ENCODE measurements at regions not wholly inside any gene's neighbourhood (a gene's known extent, or its start where the extent isn't known, plus 50 kb on each side); places are given as distances from the start of the nearest gene placed in this dataset.
A peak's percentile ranks its signal among the peaks of the same experiment; 100 is the strongest.

GRCh38 chr2:75808793-75809535 is 98.2 kb upstream of the GCFC2 start:
- DNase-seq: peak in 1 of 3 donors; percentile 14

DNA sequence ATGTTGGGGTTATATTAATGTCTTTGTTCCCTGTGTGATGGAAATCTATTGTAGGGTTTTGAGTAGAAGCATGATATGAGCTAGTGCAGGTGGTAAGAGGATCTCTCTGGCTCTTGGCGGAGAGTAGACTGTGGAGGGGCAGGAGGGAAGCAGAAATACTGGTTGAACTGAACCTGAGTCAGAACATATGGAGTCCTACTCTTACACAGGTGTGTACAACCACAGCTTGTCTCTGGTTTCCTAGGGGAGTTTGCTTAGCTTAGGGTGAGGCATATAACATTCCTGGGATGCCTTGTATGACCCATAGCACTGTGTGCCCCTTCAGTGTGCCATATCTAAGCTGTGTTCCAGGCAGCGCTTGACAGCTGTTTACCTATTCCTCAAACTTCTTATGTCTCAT is 97.3 kb upstream of the GCFC2 start:
- no peak for DNase-seq

DNA sequence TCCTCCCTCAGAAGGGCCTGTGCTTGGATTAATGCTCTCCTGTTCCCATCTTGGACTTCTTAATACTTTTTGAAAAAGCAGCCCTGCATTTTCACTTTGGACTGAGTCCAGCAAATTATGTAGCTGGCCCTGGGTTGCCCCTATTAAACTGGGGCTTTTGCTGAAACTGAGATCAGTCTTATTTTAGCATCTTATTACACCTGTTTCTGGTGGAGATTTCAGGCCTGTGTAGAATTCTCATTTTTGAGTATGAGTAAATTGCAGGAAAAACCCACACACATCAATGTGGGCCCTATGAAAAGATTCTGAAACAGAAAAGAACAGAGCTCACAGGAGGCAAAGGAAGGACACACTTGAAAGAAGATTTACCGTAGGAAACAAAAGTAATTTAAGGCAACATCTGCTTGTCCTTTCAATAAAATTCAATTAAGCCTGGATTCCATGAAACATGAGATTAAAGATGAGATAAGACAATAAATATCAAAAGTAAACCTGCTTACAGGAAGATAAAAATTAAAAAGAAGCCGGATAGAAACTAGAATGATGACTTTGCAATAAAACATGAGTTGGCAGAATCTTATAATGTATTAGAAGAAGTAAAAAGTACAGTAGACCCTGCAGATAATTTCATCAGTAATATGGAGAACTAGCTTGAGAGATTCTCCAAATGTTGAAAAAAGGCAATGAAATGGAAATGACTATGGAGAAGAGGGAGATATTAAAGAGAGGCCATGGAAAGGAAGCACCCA is 90.7 kb upstream of the GCFC2 start:
- DNase-seq: no peak

DNA sequence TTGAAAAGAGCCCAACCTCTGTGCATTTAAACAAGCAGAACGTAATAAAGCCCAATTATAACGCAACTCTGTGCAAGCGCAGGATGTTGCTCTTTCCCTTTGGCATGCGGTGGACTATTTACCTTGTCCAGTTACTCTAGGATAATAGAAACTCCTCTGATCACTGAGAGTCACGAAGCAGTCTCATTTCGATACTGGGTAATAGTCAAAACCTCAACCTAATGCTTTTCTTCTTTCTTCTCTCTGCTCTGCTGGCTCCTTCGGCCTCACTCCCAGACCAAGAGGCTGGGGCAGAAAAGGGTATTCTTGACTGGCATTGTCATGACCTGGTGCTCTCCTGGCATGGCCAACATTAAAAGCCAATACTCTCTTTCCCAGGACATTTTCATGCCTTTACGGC is 89.7 kb upstream of the GCFC2 start:
- DNase-seq: no peak

DNA sequence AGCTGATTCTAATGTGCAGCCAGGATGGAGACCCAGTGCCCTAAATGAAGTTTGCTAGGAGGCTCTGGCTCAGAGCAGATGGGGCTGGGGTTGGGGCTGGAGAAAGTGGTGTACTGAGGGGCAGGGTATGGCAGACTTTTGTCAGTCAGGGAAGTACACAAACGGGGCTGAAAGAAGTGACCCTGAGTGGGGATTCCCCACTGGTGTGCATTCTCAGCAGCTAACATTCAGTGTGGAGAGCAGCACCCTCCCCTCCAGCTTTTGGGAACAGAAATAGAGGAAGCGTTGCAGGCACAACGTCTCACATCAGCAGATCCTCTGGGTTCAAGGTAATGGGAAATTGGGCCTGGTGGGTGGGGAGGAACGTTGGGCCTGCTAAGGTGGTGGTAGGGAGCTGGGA is 89.1 kb upstream of the GCFC2 start:
- DNase-seq: no peak

- no peak for DNase-seq
These were observed 87.9 kb upstream of the GCFC2 start for GRCh38 chr2:75798569-75798968.

DNA sequence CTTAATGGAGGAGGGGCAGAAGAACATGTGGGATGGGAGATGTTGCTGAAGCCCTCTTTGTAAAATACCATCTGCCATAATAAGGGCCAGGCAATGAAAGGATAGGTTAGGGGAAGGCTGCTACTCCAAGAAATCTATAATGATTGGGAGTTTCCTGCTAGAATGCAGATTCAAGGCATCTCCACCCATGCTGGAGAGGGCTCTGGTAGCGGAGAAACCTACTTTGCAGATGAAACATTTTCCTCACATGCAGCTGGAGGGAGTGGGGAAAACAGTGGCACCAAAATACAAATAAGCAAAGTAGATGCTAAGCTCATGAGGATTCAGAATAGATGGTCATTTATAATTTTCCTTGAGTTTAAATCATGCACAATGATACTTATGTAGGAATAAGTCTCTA is 82.3 kb upstream of the GCFC2 start:
- DNase-seq: no peak

- no peak for DNase-seq
These were observed 81.4 kb upstream of the GCFC2 start for GRCh38 chr2:75792146-75792545.

DNA sequence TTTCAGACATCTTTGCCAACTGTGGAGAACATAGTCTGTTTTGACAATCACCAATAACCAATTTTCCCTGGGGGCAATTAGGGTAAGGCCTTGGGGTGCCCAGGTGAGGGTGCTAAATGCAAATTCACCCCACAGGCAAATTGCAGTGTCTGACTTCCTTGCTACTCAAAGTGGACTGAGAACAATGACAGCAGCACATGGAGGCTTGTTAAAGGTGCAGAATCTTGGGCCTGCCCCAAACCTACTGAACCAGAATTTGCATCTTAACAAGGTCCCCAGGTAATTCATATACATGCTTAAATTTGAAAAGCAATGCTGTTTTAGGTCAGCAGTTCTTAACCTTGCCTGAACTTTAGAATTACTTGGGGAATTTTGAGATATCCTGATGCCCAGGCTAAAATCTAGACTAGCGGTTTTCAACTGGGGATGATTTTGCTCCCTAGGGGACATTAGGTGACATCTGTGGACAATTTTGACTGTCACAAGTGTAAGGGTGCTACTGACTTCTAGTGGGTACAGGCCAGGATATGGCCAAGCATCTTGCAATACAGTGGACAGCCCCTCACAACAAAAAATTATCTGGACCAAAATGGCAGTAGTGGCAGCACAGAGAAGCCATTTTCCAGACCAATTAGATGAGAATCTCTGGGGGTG is 80.2 kb upstream of the GCFC2 start:
- no peak for DNase-seq

DNA sequence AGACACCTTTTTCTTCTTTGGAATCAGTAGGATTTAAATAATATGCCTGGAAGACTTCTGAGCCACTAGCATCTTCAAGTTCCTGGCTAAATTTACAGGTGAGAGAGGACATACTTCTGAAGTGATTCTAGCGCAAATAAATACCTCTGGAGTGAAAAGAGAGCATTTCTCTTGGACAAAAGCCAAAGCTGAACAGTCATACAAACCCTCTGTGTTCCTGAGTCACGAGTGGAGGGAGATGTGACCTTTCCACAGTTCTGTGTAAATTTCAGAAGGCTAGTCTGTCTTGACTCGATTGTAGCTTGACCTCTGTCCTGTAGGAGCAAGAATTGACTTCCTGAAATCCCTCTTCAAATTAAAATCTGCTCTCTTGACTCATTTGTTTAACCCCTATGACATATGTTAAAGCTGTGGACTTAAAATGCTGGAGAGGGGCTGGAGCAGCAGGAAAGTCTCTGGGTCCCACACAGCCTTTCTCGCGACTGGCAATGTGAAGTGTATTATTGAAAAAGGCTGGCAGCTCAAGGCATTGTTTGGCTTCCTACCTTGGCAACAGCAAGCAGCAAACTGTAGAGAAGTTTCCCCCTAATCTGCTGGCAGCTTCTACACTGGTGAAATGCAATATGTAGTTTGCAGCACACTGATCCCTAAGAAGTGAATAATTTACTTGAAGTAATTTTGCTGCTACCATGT is 79.6 kb upstream of the GCFC2 start:
- no peak for DNase-seq

DNA sequence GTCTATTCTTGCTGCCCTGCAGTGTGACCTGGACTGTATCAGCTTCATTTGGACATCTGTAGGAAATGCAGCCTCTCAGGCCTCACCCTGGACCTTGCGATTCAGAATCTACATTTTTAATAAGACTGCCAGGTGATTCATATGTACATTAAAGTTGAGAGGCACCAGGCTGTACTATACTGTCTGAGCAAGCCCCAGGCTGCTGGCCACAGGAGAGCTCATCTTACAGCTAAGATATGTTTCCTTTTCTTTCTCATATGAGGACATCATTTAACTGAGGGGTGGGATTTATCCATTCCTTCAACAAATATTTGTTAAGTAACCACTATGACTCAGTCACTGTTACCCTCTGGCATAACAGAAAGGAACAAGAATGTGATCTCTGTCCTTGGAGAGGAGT is 78.2 kb upstream of the GCFC2 start:
- no peak for DNase-seq

GRCh38 chr2:75788154-75788553 is 77.4 kb upstream of the GCFC2 start:
- DNase-seq: no peak

DNA sequence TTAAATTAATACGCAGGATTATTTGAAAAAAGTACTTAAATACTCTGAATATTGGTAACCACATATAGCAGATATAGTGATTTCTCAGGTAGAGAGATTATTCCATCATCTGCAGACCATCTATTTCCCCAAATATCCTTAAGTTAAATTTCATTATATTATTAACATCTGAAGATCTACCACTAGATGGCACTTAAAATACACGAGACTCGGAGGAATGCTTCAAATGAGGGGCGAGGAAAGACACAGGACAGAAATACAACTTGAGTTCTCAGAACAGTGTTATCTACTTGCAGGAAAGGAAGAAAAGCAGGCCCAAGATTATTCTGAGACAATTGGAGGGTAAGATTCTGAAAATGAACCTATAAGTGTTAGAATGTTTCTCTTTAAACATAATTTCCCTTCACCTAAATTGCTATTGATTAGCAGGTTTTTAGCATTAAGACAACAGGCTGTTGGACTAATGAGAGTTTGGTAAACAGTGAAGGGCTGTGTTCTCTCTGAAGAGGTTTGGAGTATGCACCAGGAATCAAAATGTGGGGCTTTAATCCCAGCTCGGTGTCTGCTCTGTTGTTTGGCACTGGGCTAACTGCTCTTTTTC is 76.9 kb upstream of the GCFC2 start:
- peak; percentile 24 to 59 (median 25) for DNase-seq

DNA sequence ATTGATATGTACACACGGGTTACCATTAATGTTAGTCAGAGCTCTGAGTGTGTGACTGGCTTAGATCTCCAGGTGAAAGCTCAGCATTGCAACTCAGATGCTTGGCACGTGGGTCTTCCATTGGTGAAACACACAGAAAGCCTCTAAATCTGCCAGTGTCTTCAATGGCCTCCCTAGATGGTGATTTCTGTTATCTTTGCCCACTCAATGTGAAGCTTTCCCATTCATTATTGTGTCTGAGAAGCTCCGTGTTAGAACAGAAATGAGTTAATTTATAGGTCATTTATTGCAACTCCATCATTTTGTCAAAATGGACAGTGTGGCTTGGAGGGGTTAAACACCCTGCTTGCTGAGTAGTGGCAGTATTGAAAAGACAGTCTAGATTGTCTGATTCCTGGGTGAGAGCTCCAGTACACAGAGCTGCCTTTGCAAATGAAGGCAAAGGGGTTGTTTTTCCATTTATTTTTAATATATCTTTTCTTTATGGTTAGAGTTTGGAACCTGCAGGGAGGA is 64.7 kb upstream of the GCFC2 start:
- no peak for DNase-seq

DNA sequence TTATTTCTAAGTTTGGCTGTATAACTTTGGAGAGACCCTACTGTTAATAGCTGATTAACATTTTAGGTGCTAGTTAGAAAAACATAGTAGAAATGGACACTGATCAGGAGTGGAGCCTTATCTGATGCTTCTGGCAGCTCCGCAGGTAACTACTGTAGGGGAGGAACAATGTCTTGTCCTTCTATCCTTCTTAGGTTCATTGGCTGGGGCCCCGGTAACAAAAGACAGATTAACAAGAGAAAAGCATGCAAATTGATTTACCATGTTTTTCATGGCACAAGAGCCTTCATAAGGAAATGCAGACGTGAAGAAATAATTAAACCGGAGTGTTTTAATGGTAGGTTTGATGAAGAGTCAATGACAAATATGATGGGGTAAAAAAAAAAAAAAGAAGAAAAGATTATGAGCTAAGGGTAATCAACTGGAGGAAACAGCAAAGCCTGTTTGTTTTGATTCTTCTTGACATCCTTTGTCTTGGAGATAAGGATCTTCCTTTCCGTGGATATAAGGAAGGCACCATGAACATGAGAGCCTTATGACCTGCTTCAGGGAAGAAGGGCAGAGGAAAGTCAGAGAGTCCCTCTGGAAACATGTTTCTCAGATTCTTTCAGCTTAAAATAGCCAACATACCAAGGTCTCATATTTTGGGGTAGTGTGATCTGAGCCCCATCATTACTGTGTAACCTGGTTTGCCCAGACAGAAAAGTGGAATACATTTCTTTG is 62.4 kb upstream of the GCFC2 start:
- DNase-seq: no peak

- DNase-seq: no peak
These were observed 55.1 kb upstream of the GCFC2 start for GRCh38 chr2:75765798-75766197.

GRCh38 chr2:75764611-75765010 is 53.9 kb upstream of the GCFC2 start:
- no peak for DNase-seq
